ACC112 (cell line): ENCODE measurements at regions not wholly inside any gene's neighbourhood (a gene's known extent, or its start where the extent isn't known, plus 50 kb on each side); places are given as distances from the start of the nearest gene placed in this dataset.

ENCODE experiments used
- H2AFZ ChIP-seq: fragments of 200-600 bp; sonication (generic); one replicate; pipeline ENCODE4 v1.6.0; 2017; ENCODE audit warnings: antibody characterized with exemption, low read length; ENCODE audit not compliant: unreplicated experiment
- H3K27ac ChIP-seq: fragments of 200-600 bp; sonication (generic); 2 replicates; pipeline ENCODE4 v1.5.1; 2014; ENCODE audit warnings: low read depth, mild to moderate bottlenecking, antibody characterized with exemption, low read length, moderate library complexity
- H3K27me3 ChIP-seq: fragments of 200-600 bp; sonication (generic); 2 replicates; pipeline ENCODE4 v1.6.1; 2014; ENCODE audit warnings: mild to moderate bottlenecking, antibody characterized with exemption, low read length, moderate library complexity, mixed read lengths; ENCODE audit not compliant: insufficient read depth
- H3K36me3 ChIP-seq: fragments of 200-600 bp; sonication (generic); 2 replicates; pipeline ENCODE4 v1.6.1; 2016; ENCODE audit warnings: mild to moderate bottlenecking, antibody characterized with exemption, low read length, moderate library complexity, mixed read lengths; ENCODE audit not compliant: insufficient read depth
- H3K4me1 ChIP-seq: fragments of 200-600 bp; sonication (generic); one replicate; pipeline ENCODE4 v1.6.1; 2016; ENCODE audit warnings: low read length, mixed read lengths; ENCODE audit not compliant: insufficient read depth, unreplicated experiment, control insufficient read depth
- H3K4me3 ChIP-seq: fragments of 200-600 bp; sonication (generic); 2 replicates; pipeline ENCODE4 v1.5.1; 2014; ENCODE audit warnings: mild to moderate bottlenecking, low read depth, low read length
- H3K79me2 ChIP-seq: fragments of 200-600 bp; sonication (generic); one replicate; pipeline ENCODE4 v1.6.0; 2016; ENCODE audit warnings: low read length; ENCODE audit not compliant: control insufficient read depth, unreplicated experiment, insufficient read depth

DNA sequence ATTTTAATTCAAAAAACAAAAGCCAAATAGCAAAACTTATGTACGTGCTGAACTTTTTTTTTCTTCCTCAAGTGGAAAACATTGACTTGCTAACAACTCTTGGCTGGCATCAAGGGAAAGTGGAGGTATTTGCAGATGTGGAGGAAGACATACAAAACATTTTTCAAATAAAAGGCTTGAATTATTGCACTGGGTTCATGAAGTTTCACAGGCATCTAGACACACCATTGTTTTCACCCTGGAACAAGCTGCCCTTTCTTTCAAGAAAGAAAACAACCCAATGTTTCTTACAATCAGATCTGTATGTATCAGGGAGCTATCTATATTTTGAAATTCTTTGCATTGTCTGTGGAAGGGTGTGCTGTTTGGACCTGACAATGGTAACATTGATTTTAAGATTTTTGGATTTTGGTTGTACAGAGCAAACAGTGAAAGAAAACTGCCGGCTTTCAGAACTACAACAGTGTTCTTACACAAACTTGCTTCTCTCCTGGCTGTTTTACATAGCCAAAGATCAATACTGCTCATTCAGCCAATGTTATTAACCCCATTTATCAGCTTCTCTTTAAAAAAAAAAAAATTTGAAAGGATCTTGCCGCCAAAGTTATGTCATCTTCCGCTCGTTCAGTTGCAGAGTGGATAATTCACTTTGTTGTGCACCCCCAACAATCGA, 187.7 kb upstream of the FOXD3 start:
- H3K4me3 ChIP-seq, result no peak overlapping the region
- H2AFZ ChIP-seq, result no peak overlapping the region
- no peak overlapping the region for H3K27ac ChIP-seq
- H3K36me3 ChIP-seq, result no peaks in the 10 kb centered on the region
- no peaks in the 10 kb centered on the region for H3K27me3 ChIP-seq
- H3K79me2 ChIP-seq, result no peaks in the 10 kb centered on the region
- no peaks in the 10 kb centered on the region for H3K4me1 ChIP-seq

DNA sequence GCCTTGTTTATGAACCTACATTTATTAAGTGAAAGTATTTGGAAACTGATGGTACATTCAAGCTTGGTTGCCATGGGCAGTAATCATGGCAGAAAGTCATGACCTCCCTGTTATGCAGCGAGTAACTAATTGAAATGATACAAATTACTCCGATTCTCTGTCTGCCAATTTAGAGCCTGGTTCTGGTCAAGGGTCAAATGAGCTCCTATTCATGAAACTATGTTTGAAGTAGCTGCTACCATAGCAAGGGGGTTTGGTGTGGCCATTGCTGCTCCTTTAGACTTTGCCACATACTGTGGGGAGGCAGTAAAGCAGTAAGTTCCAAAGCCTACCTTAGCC, 187.2 kb upstream of the FOXD3 start:
- H3K36me3 ChIP-seq, result no peaks in the 10 kb centered on the region
- no peak overlapping the region for H3K4me3 ChIP-seq
- no peak overlapping the region for H2AFZ ChIP-seq
- H3K79me2 ChIP-seq, result no peaks in the 10 kb centered on the region
- no peak overlapping the region for H3K27ac ChIP-seq
- H3K27me3 ChIP-seq, result no peaks in the 10 kb centered on the region
- no peaks in the 10 kb centered on the region for H3K4me1 ChIP-seq

DNA sequence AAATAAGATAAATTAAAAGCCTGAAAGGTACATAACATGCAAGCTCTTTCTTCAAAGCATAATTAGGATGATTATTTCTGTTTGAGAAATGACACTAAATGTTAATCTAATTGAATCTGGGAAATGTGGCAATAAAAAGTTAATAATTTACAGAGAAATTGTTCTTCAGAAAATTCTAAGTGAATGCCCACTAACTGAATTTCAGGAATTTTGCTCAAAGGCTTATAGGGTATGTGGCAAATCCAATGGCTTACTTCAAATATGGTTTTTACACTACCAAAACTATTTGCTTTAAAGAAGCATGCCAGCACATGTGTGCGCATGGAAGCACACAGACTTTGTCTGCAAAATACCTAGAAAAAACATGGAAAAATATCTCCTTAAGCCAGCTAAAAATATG, 186.6 kb upstream of the FOXD3 start:
- Histone ChIP-seq H3K4me1 (no peaks in the 10 kb centered on the region), H3K27me3 (no peaks in the 10 kb centered on the region), H3K79me2 (no peaks in the 10 kb centered on the region), H3K27ac (no peak overlapping the region), H3K4me3 (no peak overlapping the region), H3K36me3 (no peaks in the 10 kb centered on the region), H2AFZ (no peak overlapping the region)

DNA sequence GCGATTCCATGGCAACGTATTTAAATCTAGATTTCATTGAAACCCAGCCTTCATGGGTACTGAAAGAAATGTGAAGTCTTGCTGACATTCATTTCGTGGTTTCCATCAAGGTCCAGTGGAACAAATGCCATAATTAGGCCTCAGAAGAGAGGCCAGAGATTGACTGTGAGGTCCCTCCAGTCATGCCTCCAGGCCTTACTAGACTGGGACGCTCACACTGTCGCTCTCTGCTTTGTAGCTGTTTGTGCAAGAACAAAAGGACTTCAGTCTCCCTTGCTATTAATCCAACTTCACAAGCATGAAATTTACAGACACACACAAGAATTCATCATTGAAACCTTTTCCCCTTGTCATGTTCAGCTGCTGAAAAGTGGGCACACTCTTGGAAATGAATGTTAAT, 180.4 kb upstream of the FOXD3 start:
- H3K27me3 ChIP-seq, result no peaks in the 10 kb centered on the region; the same call in 1 of the 2 replicates
- no peak overlapping the region for H3K27ac ChIP-seq
- no peak overlapping the region for H2AFZ ChIP-seq
- no peak overlapping the region for H3K4me3 ChIP-seq
- H3K36me3 ChIP-seq, result no peaks in the 10 kb centered on the region
- H3K4me1 ChIP-seq, result no peaks in the 10 kb centered on the region
- no peaks in the 10 kb centered on the region for H3K79me2 ChIP-seq

DNA sequence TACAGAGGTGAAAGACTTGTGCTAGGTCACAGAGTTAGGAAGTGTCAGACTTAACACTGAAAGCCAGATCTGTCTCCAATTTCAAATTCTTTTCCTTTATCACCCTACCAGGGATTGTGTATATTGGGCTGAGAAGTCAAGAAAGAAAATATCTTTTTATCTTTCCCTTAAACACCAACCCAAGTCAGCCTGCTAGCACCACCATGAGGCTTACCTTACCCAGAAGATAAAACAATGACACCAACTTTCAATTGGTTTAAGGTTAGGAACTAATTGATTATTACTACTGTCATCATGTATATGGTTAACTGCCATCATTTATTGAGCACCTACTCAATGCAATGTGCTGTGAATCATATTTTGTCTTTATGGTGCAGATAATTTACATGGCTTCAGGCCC, 178.9 kb upstream of the FOXD3 start:
- Histone ChIP-seq H2AFZ (no peak overlapping the region), H3K4me3 (no peak overlapping the region), H3K36me3 (no peaks in the 10 kb centered on the region), H3K27ac (no peak overlapping the region), H3K27me3 (no peaks in the 10 kb centered on the region; the same call in 1 of the 2 replicates), H3K4me1 (no peaks in the 10 kb centered on the region), H3K79me2 (no peaks in the 10 kb centered on the region)

DNA sequence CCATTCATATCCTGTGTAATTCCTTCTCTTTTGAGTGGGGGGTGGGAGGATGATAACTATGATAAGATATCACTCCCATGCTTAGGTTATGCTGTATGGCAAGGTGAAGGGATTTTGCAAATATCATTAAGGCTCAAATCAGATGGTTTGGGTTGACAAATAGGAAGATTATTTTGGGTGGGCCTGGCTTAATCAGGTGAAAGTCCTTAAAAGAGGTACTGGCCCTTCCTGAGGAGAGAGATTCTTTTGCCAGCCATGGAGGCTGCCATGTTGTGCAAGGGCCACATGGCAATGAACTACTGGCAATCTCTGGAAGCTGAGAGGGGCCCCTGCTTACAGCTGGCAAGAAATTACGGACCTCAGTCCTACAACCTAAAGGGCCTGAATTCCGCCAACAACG, 174.6 kb upstream of the FOXD3 start:
- no peak overlapping the region for H3K4me3 ChIP-seq
- H3K4me1 ChIP-seq, result no peaks in the 10 kb centered on the region
- no peak overlapping the region for H3K27ac ChIP-seq
- no peaks in the 10 kb centered on the region for H3K36me3 ChIP-seq
- H3K79me2 ChIP-seq, result no peaks in the 10 kb centered on the region
- peaks cover 30% of the 10 kb centered on the region for H3K27me3 ChIP-seq
- H2AFZ ChIP-seq, result no peak overlapping the region

DNA sequence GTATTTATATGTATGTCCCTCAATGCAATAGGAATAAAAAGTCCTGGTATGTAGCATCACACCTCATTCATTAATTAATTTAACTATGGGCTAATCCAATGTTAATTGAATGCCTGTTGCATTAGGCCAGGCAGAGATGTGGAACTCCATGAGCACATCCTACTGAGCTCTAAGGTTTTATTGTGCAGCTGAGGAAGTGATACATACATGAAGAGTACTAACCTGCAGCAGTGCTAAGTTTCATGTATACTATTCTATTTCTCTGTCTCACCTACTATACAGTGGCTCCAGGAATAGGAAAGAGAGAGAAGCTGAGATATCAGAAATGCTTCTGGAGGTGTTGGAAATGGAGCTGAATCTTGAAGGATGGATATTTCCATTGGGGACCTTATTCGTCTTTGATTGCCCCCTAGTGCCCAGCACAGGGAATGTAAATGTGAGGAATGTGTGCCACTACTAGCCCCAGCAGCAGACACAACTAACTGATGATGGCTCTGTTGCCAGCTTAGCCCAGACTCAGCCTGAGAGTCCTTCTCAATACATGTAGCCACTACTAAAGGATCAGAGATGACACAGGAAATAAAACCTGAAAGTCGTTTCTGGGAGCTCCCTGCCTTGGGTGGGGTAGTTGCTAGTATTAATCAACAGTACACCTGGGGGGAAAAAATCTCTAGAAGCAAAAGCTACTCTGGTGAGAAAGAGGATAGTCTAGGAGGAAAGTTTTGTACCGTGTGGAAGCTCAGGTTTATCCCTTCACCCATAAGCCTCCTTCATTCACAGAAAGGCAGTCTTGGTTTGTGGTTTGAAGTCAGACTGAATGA, 173.3 kb upstream of the FOXD3 start:
- Histone ChIP-seq H3K36me3 (no peaks in the 10 kb centered on the region), H2AFZ (no peak overlapping the region), H3K27me3 (peaks cover 43% of the 10 kb centered on the region), H3K4me3 (no peak overlapping the region), H3K4me1 (no peaks in the 10 kb centered on the region), H3K27ac (no peak overlapping the region), H3K79me2 (no peaks in the 10 kb centered on the region)

DNA sequence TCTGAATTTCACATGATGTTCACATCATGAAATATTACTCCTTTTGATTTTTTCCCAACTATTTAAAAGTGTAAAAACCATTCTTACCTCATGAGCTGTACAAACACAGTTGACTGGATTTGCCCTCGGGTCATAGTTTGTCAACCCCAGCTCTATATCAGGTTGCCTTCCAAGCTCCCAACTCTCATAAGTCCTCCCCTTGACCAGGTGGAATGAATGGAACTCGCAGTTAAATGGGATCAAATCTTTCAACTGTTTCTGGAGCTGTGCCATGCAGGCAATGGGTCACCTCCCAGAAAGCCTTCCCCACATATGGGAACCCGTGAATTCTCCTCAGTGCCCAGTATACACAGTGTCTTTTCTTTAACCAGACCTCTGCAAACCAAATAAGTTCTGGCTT, 169.8 kb upstream of the FOXD3 start:
- Histone ChIP-seq H3K27ac (no peak overlapping the region), H3K27me3 (peaks cover 62% of the 10 kb centered on the region), H3K4me1 (no peaks in the 10 kb centered on the region), H2AFZ (no peak overlapping the region), H3K4me3 (no peak overlapping the region), H3K79me2 (no peaks in the 10 kb centered on the region), H3K36me3 (no peaks in the 10 kb centered on the region)

DNA sequence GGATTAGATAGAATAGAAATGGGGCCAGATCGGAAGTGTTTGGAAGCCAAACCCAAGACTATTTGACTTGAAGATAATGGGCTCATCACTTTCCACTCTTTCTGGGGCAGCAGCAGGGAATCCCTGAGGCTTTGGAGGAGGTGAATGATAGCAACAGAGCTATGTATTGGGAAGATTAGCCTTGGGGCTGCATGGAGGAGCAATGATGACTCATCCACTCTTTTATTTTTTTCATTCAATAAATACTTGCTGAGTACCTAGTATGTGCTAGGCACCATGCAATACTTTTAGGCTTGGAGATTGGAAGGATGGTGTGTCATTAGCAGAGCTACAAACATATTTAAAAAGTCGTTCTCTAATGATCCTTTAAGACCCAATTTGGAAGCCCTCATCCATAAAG, 166.9 kb upstream of the FOXD3 start:
- Histone ChIP-seq H3K27ac (no peak overlapping the region), H3K4me3 (no peak overlapping the region), H2AFZ (no peak overlapping the region)

DNA sequence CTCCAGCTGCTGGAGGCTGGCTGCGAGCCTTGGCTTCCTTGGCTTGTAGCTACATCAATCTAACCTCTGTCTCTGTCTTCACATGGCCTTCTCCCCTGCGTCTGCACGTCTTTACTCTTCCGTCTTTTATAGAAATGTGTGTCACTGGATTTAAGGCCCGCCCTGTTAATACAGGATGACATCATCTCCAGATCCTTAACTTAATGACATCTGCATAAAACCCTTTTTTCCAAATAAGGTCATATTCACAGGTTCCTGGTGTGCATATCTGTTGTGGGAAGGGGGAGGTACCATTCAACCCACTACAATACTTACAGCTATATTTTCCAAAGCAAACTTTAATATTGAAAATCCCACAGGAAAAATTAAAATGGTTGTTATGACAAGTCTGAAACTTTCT, 165.3 kb upstream of the FOXD3 start:
- no peak overlapping the region for H3K4me3 ChIP-seq
- H3K27me3 ChIP-seq, result peaks cover 76% of the 10 kb centered on the region
- no peak overlapping the region for H2AFZ ChIP-seq
- H3K27ac ChIP-seq, result no peak overlapping the region
- H3K4me1 ChIP-seq, result no peaks in the 10 kb centered on the region
- no peaks in the 10 kb centered on the region for H3K79me2 ChIP-seq
- H3K36me3 ChIP-seq, result no peaks in the 10 kb centered on the region

More for the DNA sequence above, 166.9 kb upstream of the FOXD3 start:
- peaks cover 79% of the 10 kb centered on the region for H3K27me3 ChIP-seq
- no peaks in the 10 kb centered on the region for H3K79me2 ChIP-seq
- no peaks in the 10 kb centered on the region for H3K36me3 ChIP-seq
- H3K4me1 ChIP-seq, result no peaks in the 10 kb centered on the region

DNA sequence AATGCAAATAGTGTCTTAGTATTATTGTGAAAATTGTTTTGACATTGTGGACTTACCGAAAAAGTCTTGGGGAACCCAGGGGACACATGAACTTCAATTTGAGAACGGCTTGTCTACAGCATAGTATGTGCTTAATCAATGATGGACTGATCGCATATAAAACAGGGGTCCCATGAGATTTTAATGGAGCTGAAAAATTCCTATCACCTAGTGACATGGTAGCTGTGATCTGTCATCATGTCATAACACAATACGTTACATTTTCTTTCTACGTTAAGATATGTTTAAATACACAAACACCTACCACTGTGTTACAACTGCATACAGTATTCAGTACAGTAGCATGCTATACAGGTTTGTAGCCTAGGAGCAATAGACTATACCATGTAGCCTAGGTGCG, 153.3 kb upstream of the FOXD3 start:
- H3K4me1 ChIP-seq, result no peaks in the 10 kb centered on the region

More for the DNA sequence above, 153.3 kb upstream of the FOXD3 start:
- Histone ChIP-seq H3K27me3 (peaks cover 72% of the 10 kb centered on the region), H3K79me2 (no peaks in the 10 kb centered on the region), H3K4me3 (no peak overlapping the region), H3K36me3 (no peaks in the 10 kb centered on the region), H3K27ac (no peak overlapping the region), H2AFZ (no peak overlapping the region)
